GM10266 (cell line): ENCODE measurements at regions not wholly inside any gene's neighbourhood (a gene's known extent, or its start where the extent isn't known, plus 50 kb on each side); places are given as distances from the start of the nearest gene placed in this dataset.
A peak's percentile ranks its signal among the peaks of the same experiment; 100 is the strongest.

ENCODE experiments used
- DNase-seq: peaks from one replicate; pipeline ENCODE4 v3.0.0; 2012; ENCODE audit errors: extremely low spot score
- TF ChIP-seq, protein P1 (sequence below): IDR thresholded peaks from 2 replicates; pipeline ENCODE4 v1.5.1; 2012; ENCODE audit warnings: mild to moderate bottlenecking, low read depth; ENCODE audit not compliant: control insufficient read depth, insufficient read depth; ENCODE audit errors: missing control alignments

DNA sequence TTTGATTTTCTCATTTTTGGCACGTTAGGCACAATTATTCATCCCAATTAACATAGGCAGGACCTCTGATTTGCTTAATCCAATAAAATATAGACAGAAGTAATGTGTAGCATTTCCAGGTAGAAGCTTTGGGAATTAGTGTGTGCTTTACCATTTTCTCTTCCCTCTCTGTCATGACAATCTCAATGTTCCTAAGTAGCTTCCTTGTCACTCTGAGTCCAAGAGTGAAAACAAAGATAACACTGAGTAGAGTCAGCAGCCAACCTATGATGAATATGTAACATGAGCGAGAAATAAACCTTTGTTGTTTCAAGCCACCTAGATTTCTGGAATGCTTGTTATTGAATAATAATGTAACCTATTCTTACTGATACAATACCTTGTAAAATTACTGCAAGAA lies 283.8 kb downstream of the OMA1 start:
- TF ChIP-seq, protein P1, sequence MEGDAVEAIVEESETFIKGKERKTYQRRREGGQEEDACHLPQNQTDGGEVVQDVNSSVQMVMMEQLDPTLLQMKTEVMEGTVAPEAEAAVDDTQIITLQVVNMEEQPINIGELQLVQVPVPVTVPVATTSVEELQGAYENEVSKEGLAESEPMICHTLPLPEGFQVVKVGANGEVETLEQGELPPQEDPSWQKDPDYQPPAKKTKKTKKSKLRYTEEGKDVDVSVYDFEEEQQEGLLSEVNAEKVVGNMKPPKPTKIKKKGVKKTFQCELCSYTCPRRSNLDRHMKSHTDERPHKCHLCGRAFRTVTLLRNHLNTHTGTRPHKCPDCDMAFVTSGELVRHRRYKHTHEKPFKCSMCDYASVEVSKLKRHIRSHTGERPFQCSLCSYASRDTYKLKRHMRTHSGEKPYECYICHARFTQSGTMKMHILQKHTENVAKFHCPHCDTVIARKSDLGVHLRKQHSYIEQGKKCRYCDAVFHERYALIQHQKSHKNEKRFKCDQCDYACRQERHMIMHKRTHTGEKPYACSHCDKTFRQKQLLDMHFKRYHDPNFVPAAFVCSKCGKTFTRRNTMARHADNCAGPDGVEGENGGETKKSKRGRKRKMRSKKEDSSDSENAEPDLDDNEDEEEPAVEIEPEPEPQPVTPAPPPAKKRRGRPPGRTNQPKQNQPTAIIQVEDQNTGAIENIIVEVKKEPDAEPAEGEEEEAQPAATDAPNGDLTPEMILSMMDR, result no peak
- DNase-seq, result no peak

DNA sequence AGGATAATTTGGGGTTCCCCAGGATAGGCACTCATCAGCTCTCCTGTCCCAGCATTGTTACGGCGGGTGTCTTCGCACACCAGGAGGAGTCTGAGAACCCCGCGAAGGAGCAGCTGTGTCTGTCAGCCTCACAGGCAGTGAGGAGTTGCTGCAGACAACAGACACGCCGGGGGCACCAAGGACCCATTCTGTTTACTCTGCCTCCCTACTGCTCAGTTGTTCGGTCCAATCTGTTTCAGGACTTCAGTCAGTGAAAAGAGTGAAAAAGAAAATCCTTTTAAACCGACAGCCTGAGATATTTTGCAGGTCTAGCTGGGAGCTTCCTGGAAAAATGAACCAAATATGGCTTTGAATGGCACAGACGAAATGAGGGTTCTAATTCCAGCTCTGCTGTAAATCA lies 288.4 kb downstream of the OMA1 start:
- TF ChIP-seq, protein P1, result no peak
- no peak for DNase-seq

DNA sequence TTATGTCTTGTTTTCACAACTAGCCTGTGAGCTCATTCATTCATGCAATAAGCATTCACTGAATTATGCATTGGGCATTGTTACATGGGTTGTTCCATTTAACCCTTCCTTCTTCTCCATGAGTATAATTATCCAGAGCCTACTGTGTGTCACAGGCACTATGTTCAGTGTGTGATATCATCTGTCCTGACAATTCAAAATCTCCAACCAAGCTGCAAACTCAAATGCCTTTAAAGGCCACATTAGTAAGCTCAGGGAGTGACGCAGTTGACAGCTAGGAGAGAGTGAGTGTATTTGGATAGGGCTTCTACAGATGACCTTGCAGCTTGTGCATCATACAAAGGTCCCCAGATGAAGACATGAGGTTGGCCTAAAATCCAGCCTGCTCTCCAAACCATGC lies 289.5 kb downstream of the OMA1 start:
- TF ChIP-seq, protein P1, result no peak
- no peak for DNase-seq

DNA sequence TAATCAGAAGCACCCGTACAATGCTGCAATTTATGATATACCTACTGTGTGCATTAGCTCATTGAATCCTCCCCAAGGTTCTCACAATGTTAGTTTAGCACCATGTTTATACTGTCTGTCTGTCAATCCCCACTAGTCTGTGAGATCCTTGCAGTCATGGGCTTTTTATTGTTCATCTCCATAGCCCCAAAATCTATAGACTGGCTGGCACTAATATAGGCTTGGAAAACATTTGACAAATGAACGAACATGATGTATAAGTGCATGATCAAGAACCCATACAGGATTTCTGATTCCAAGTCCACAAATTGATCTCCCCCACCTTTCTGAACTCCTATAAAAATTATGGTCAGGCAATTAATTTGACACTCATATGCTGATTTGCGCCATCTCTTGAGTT lies 290.0 kb downstream of the OMA1 start:
- TF ChIP-seq, protein P1, result no peak
- DNase-seq, result no peak

DNA sequence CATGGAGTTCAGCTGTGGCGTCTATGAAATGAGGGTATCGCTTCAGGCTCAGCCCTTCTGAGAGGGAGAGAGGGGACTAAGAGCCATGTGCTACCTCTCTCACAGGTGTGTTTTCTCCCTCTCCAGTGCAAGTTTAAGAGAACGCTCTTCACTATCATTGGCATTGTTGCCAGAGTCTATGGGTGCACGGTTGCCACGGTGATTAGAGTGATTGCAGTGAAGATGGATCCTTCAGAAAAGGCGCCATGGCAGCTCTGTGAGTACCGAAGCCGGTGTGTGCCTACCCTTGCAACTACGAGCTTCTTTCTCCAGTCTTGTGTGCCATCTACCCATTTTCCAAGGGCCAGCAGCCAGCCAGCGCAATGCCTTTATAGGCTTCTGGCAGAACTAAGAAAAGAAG lies 290.5 kb downstream of the OMA1 start:
- TF ChIP-seq, protein P1, result no peak
- no peak for DNase-seq

DNA sequence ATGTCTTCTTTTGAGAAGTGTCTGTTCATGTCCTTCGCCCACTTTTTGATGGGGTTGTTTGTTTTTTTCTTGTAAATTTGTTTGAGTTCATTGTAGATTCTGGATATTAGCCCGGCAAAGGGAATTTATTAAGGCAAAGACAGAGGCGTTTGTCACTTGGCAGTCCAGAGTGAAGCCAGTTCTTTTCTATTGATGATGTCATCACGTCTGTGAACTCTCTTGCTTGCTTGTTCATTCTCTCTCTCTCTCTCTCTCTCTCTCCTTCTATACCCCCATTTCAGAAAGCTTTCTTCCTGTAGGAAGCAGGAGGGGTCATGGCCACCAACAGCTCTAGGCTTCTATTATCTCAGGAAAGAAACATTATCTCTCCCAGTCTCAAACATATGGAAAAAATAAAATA lies 291.3 kb downstream of the OMA1 start:
- DNase-seq, result no peak
- TF ChIP-seq, protein P1, result no peak

DNA sequence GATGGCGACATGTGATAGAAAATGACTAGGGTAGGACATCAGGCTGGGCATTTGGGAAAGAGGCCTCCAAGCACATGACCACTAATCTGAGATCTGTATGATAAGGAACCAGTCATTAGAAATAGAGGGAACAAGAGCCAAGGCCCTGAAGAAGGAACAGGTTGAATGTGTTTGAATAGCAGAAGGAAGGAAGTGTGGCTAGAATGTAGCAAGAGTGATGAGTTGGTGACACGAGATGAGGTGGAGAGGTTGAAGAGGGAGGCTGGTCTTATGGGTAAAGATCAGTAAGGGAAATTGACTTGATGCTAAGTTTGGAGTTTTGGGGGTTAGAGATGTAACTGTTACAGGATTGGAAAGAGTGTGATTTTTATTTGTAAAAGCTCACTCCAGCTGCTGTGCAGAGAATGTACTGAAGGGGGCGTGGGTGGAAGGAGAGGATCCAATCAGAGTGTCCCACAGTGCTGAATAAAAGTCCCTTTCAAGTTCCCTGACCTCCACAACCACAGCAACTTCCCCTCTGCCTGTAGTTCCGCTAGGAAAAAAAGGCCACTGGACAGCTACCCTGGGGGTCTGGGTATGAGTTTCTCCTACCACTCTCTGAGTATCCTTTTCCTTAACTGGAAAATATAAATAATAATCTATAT lies 295.0 kb downstream of the OMA1 start:
- TF ChIP-seq, protein P1, result peak; percentile 18
- DNase-seq, result peak; percentile 48
